HEK293 (cell line): ENCODE measurements at regions not wholly inside any gene's neighbourhood (a gene's known extent, or its start where the extent isn't known, plus 50 kb on each side); places are given as distances from the start of the nearest gene placed in this dataset.

Experiments
- CTCF ChIA-PET: fragments of 350-600 bp; formaldehyde crosslinking; extraction: SDS; loops from one replicate; lab custom pipeline; 2021; ENCODE audit warnings: antibody characterized with exemption; lab: Yijun Ruan, JAX
- POLR2A ChIA-PET: fragments of 300-600 bp; formaldehyde crosslinking; extraction: SDS; loops from one replicate; lab custom pipeline; 2020; ENCODE audit warnings: antibody characterized with exemption, inconsistent platforms; lab: Yijun Ruan, JAX
- H3K27ac ChIP-seq: fragments of 200-500 bp; sonication (Bioruptor generic); 2 replicates; pipeline ENCODE4 v1.5.1; 2014; ENCODE audit warnings: low read depth, low read length, control low read depth, inconsistent platforms; ENCODE audit errors: extremely low read depth
- H3K36me3 ChIP-seq, 2 experiments: fragments of 200-500 bp in 1 of 2; sonication (Bioruptor generic) in 1 of 2; 1 replicate in 1 of 2; 2 replicates in 1 of 2; pipeline ENCODE4 v1.5.1; 2014 to 2017; ENCODE audit warnings: inconsistent platforms in 2 of 2, low read length in 2 of 2; ENCODE audit not compliant: control insufficient read depth in 2 of 2, insufficient read depth in 1 of 2
- H3K4me1 ChIP-seq: fragments of 200-500 bp; sonication (Bioruptor generic); 2 replicates; pipeline ENCODE4 v1.5.1; 2014; ENCODE audit warnings: mild to moderate bottlenecking, low read length, inconsistent platforms; ENCODE audit not compliant: control insufficient read depth, insufficient read depth
- H3K4me3 ChIP-seq: 2 replicates; pipeline ENCODE4 v1.5.1; 2011; ENCODE audit warnings: low read depth, mild to moderate bottlenecking, control low read depth, low read length, moderate library complexity
- H3K9me3 ChIP-seq: fragments of 200-500 bp; sonication (Bioruptor generic); 2 replicates; pipeline ENCODE4 v1.5.1; 2014; ENCODE audit warnings: low read depth, low read length, inconsistent platforms; ENCODE audit not compliant: control insufficient read depth, insufficient read depth
- BCL11A ChIP-seq: fragments of 450-650 bp; formaldehyde crosslinking; IDR thresholded peaks from 2 replicates; pipeline ENCODE4 v1.5.1; 2016; ENCODE audit warnings: low read depth, missing biosample characterization, missing genetic modification characterization
- IKZF3 ChIP-seq: fragments of 450-650 bp; IDR thresholded peaks from 2 replicates; pipeline ENCODE4 v1.5.0; 2018; ENCODE audit warnings: missing biosample characterization, mild to moderate bottlenecking, missing genetic modification characterization, moderate library complexity
- RBAK ChIP-seq: fragments of 450-650 bp; formaldehyde crosslinking; IDR thresholded peaks from 2 replicates; pipeline ENCODE4 v1.5.1; 2016; ENCODE audit warnings: missing biosample characterization, missing genetic modification characterization
- REPIN1 ChIP-seq: fragments of 450-650 bp; formaldehyde crosslinking; IDR thresholded peaks from 2 replicates; pipeline ENCODE4 v1.5.1; 2017; ENCODE audit warnings: missing biosample characterization, missing genetic modification characterization, low read depth
- SCRT1 ChIP-seq: fragments of 450-650 bp; formaldehyde crosslinking; IDR thresholded peaks from 2 replicates; pipeline ENCODE4 v1.5.1; 2016; ENCODE audit warnings: missing biosample characterization, missing genetic modification characterization, borderline replicate concordance
- SCRT2 ChIP-seq: fragments of 450-650 bp; formaldehyde crosslinking; IDR thresholded peaks from 2 replicates; pipeline ENCODE4 v1.5.1; 2016; ENCODE audit warnings: missing biosample characterization, missing genetic modification characterization
- SETDB1 ChIP-seq: IDR thresholded peaks from one replicate; pipeline ENCODE4 v1.6.1; 2017; ENCODE audit warnings: mild to moderate bottlenecking, low read length, moderate library complexity, mixed read lengths; ENCODE audit not compliant: insufficient read length
- WT1 ChIP-seq: fragments of 450-650 bp; formaldehyde crosslinking; IDR thresholded peaks from 2 replicates; pipeline ENCODE4 v1.5.1; 2016; ENCODE audit warnings: missing biosample characterization, missing genetic modification characterization
- YY1 ChIP-seq: fragments of 450-650 bp; formaldehyde crosslinking; IDR thresholded peaks from 2 replicates; pipeline ENCODE4 v1.5.1; 2018; ENCODE audit warnings: missing biosample characterization, missing genetic modification characterization
- ZNF114 ChIP-seq: fragments of 450-650 bp; formaldehyde crosslinking; IDR thresholded peaks from 2 replicates; pipeline ENCODE4 v1.5.0; 2017; ENCODE audit warnings: missing biosample characterization, missing genetic modification characterization
- ZNF155 ChIP-seq: fragments of 450-650 bp; formaldehyde crosslinking; IDR thresholded peaks from 2 replicates; pipeline ENCODE4 v1.5.1; 2016; ENCODE audit warnings: missing biosample characterization, missing genetic modification characterization
- ZNF16 ChIP-seq: fragments of 450-650 bp; formaldehyde crosslinking; IDR thresholded peaks from 2 replicates; pipeline ENCODE4 v1.5.1; 2016; ENCODE audit warnings: low read depth, missing biosample characterization, missing genetic modification characterization
- ZNF175 ChIP-seq: fragments of 450-650 bp; formaldehyde crosslinking; IDR thresholded peaks from 2 replicates; pipeline ENCODE4 v1.5.1; 2016; ENCODE audit warnings: missing biosample characterization, missing genetic modification characterization
- ZNF391 ChIP-seq: fragments of 450-650 bp; formaldehyde crosslinking; IDR thresholded peaks from 2 replicates; pipeline ENCODE4 v1.5.1; 2016; ENCODE audit warnings: low read depth, missing biosample characterization, missing genetic modification characterization, borderline replicate concordance
- ZNF404 ChIP-seq: fragments of 450-650 bp; formaldehyde crosslinking; IDR thresholded peaks from 2 replicates; pipeline ENCODE4 v1.5.1; 2017; ENCODE audit warnings: missing biosample characterization, missing genetic modification characterization
- ZNF416 ChIP-seq: fragments of 450-650 bp; formaldehyde crosslinking; IDR thresholded peaks from 2 replicates; pipeline ENCODE4 v1.5.1; 2016; ENCODE audit warnings: missing biosample characterization, missing genetic modification characterization
- ZNF501 ChIP-seq: fragments of 450-650 bp; formaldehyde crosslinking; IDR thresholded peaks from 2 replicates; pipeline ENCODE4 v1.5.1; 2016; ENCODE audit warnings: missing biosample characterization, missing genetic modification characterization
- ZNF548 ChIP-seq: fragments of 450-650 bp; formaldehyde crosslinking; IDR thresholded peaks from 2 replicates; pipeline ENCODE4 v1.5.1; 2016; ENCODE audit warnings: missing biosample characterization, missing genetic modification characterization
- ZNF600 ChIP-seq: fragments of 450-650 bp; formaldehyde crosslinking; IDR thresholded peaks from 2 replicates; pipeline ENCODE4 v1.5.1; 2016; ENCODE audit warnings: missing biosample characterization, missing genetic modification characterization
- ZNF610 ChIP-seq: fragments of 450-650 bp; formaldehyde crosslinking; IDR thresholded peaks from 2 replicates; pipeline ENCODE4 v1.5.1; 2016; ENCODE audit warnings: missing biosample characterization, missing genetic modification characterization, borderline replicate concordance
- ZNF701 ChIP-seq: fragments of 450-650 bp; formaldehyde crosslinking; IDR thresholded peaks from 2 replicates; pipeline ENCODE4 v1.5.1; 2016; ENCODE audit warnings: missing biosample characterization, missing genetic modification characterization
- ZNF785 ChIP-seq: fragments of 450-650 bp; formaldehyde crosslinking; IDR thresholded peaks from 2 replicates; pipeline ENCODE4 v1.5.1; 2016; ENCODE audit warnings: missing biosample characterization, missing genetic modification characterization
- ZNF830 ChIP-seq: fragments of 450-650 bp; IDR thresholded peaks from 2 replicates; pipeline ENCODE4 v1.5.0; 2018; ENCODE audit warnings: missing biosample characterization, missing genetic modification characterization, low read depth, mild to moderate bottlenecking, moderate library complexity
- ZNF843 ChIP-seq: fragments of 450-650 bp; formaldehyde crosslinking; IDR thresholded peaks from 2 replicates; pipeline ENCODE4 v1.5.1; 2016; ENCODE audit warnings: missing biosample characterization, missing genetic modification characterization
- TF ChIP-seq, protein P1 (sequence below): fragments of 450-650 bp; formaldehyde crosslinking; IDR thresholded peaks from 2 replicates; pipeline ENCODE4 v1.5.1; 2016; ENCODE audit warnings: missing biosample characterization, missing genetic modification characterization, low read depth

DNA sequence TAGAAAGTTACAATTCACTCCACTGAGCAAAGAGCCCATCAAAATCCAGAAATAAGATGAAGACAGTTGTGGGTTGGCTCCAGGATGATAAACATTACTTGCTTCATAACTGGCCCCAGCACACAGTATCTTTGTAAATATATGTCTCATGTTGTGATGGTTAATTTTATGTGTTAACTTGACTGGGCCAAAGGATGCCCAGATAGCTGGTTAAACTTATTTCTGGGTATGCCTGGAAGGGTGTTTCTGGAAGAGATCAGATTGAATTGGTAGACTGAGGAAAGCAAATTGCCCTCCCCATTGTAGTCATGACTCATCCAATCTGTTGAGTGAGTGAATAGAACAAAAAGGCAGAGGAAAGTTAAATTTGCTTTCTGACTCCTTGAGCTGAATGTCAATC is 373.8 kb downstream of the LNPK start:
- H3K4me1 ChIP-seq = peaks cover 10% of the 10 kb centered on the region
- no peaks in the 10 kb centered on the region for H3K9me3 ChIP-seq
- H3K4me3 ChIP-seq = no peak overlapping the region
- CTCF ChIA-PET = interaction anchor here (0.5 to 1.0 kb wide), 4 partner anchors 62 to 470 kb away, joined by 3 to 4 read pairs (median 3); no protein-coding TSS in a partner anchor
- H3K36me3 ChIP-seq = no peaks in the 10 kb centered on the region
- POLR2A ChIA-PET = no interaction called here
- no peak overlapping the region for H3K27ac ChIP-seq
- TF ChIP-seq ZNF416 (tag by site-specific recombination) = peak; percentile 85
- TF ChIP-seq SETDB1 = peak; percentile 83
- TF ChIP-seq ZNF114 (tag by site-specific recombination) = no peak
- no peak for TF ChIP-seq ZNF404 (tag by site-specific recombination)

DNA sequence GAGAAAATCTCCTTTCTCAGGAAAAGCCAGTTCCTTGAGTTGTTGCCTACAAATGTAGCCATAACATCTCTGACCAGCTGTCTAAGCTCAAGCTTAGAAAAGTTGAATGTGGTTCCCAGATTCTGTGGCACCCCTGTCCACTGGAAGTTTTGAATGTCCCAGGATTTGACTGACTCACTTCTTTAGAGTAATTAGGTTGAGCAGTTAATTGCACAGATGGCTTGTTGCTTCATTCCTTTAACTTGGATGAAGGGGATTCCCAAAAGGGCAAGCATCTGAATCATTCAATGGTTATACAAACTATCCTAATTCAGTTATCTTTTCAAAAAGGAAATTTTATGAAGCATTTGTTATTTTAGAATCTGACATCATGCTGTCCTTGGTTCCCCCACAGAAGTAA is 374.7 kb downstream of the LNPK start:
- H3K36me3 ChIP-seq = no peaks in the 10 kb centered on the region
- H3K27ac ChIP-seq = no peak overlapping the region
- ChIA-PET POLR2A (no interaction called here), CTCF (interaction anchor here (1.0 kb wide), 1 partner anchor 458 kb away, joined by 3 read pairs; no protein-coding TSS in a partner anchor)
- no peaks in the 10 kb centered on the region for H3K9me3 ChIP-seq
- peaks cover 10% of the 10 kb centered on the region for H3K4me1 ChIP-seq
- no peak overlapping the region for H3K4me3 ChIP-seq
- TF ChIP-seq REPIN1 (tag by site-specific recombination) = no peak
- TF ChIP-seq ZNF501 (tag by site-specific recombination) = no peak
- TF ChIP-seq ZNF16 (tag by site-specific recombination) = no peak
- no peak for TF ChIP-seq ZNF155 (tag by site-specific recombination)
- TF ChIP-seq ZNF600 (tag by site-specific recombination) = no peak

DNA sequence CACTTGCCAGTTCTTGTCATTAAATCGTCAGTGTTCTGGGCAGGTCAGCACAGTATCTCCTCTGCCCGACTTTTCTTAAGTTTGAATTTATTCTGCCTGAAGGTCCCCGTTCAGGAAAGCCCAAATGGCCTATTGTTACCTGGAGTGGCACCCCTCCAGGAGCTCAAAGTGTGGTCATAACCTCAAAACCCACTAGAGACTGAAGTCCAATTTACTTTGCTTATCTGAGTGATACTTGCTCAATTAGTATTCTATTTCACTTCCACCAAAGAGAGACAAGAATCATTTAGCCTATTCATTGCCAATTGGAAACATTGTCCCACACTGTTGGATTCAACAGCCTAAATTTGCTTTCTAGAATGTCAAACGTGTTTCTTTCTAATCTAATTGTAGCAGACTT is 375.3 kb downstream of the LNPK start:
- Histone ChIP-seq H3K4me3 (no peak overlapping the region), H3K4me1 (peaks cover 10% of the 10 kb centered on the region), H3K36me3 (no peaks in the 10 kb centered on the region), H3K27ac (no peak overlapping the region), H3K9me3 (no peaks in the 10 kb centered on the region)
- ChIA-PET POLR2A (no interaction called here), CTCF (no interaction called here)
- TF ChIP-seq IKZF3 (tag by site-specific recombination) (no peak), ZNF175 (tag by site-specific recombination) (no peak), WT1 (tag by site-specific recombination) (no peak), SCRT1 (no peak), ZNF830 (tag by site-specific recombination) (no peak), ZNF610 (no peak), RBAK (tag by site-specific recombination) (no peak), SCRT2 (no peak), ZNF701 (tag by site-specific recombination) (no peak), ZNF391 (tag by site-specific recombination) (no peak), YY1 (no peak), ZNF785 (tag by site-specific recombination) (no peak), ZNF843 (tag by site-specific recombination) (no peak), BCL11A (tag by site-specific recombination) (no peak), ZNF548 (tag by site-specific recombination) (no peak)
- TF ChIP-seq, protein P1, sequence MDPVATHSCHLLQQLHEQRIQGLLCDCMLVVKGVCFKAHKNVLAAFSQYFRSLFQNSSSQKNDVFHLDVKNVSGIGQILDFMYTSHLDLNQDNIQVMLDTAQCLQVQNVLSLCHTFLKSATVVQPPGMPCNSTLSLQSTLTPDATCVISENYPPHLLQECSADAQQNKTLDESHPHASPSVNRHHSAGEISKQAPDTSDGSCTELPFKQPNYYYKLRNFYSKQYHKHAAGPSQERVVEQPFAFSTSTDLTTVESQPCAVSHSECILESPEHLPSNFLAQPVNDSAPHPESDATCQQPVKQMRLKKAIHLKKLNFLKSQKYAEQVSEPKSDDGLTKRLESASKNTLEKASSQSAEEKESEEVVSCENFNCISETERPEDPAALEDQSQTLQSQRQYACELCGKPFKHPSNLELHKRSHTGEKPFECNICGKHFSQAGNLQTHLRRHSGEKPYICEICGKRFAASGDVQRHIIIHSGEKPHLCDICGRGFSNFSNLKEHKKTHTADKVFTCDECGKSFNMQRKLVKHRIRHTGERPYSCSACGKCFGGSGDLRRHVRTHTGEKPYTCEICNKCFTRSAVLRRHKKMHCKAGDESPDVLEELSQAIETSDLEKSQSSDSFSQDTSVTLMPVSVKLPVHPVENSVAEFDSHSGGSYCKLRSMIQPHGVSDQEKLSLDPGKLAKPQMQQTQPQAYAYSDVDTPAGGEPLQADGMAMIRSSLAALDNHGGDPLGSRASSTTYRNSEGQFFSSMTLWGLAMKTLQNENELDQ = no peak
